Fibroblast of skin of scalp (primary cell): ENCODE measurements at regions not wholly inside any gene's neighbourhood (a gene's known extent, or its start where the extent isn't known, plus 50 kb on each side); places are given as distances from the start of the nearest gene placed in this dataset.
A peak's percentile ranks its signal among the peaks of the same experiment; 100 is the strongest.

Source experiments
- DNase-seq: peaks from one replicate; pipeline ENCODE4 v3.0.0-alpha.2; 2013

GRCh38 chr5:113909782-113910181, 396.3 kb downstream of the YTHDC2 start:
- DNase-seq = no peak

DNA sequence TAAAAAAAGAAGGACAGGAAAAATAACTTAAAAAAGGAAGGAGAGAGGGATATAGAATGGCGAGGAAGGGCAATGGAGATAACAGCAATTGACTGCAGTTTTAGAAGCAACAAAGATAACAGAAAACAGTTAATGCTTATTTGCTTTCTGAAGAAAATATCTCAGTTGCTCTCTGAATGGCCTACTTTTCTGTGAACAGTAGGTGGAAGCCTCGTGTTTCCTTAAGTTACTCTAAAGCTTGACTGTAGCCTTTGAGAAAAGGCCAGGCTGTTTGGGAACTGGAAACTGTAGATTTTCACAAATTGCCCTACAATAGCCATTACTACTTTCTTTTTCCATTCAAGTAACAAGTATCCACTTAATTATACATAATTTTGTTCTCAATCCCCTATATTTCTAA, 404.5 kb downstream of the YTHDC2 start:
- no peak for DNase-seq

GRCh38 chr5:113922343-113922742, 408.8 kb downstream of the YTHDC2 start:
- no peak for DNase-seq

- DNase-seq = no peak
Observed at GRCh38 chr5:113935453-113935852, 422.0 kb downstream of the YTHDC2 start.

- DNase-seq = no peak
Observed at GRCh38 chr5:113937301-113937700, 423.8 kb downstream of the YTHDC2 start.

- no peak for DNase-seq
Observed at GRCh38 chr5:113939988-113940387, 421.9 kb upstream of the KCNN2 start.

GRCh38 chr5:113950186-113950585, 411.7 kb upstream of the KCNN2 start:
- no peak for DNase-seq

DNA sequence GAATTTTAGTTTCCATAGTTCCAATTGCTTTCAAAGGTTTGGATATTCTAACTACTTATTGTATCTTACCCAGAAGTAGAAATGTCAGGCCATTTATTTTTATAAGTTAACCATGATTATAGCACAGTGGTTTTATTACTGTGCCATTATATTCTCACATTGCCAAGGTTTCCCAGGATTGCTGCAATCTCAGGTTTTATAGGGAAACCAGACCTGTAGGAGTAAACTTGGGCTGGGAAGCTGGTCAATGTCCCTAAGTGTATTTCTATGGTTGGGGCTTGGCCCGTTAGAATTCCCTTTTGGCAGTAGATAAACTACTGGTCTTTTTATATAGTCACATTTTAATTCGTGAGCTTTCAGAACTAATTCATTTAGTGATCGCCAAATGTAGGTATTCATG, 396.6 kb upstream of the KCNN2 start:
- DNase-seq = no peak

DNA sequence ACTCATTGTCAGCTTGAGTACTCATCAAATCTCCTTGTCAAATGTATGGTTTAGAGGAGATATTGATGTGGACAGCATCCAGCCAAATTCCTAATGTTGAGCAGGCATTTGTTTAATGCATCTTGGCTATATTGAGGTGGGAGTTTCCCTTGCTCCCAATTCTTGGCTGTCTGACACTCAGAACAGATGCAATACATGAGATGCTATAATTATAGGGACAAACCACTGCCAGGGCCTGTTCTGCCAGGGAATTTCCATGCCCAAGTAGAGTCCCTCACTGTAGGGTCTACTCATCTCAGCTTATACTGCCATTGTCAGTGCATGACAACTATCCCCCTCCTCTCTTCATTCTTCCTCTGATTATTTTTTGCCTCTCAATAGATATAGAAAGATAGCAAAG, 392.0 kb upstream of the KCNN2 start:
- DNase-seq = no peak

DNA sequence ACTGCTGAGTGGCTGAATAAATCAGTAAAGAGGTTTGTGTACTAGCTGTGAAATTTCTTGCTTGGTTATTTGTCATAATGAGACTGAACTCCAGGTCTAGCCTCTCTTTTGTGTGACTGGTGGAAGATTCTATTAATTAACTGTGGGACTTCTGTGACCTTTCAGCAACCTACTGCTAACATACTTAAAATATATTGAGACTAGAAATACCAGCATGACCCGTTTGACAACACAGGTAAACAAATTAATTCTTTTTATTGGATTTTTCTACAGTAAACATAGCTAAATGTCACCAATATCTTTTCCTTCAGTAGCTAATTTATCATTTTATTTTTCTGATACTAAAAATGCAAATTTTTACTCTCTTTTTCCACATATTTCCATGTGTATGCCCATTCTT, 390.4 kb upstream of the KCNN2 start:
- no peak for DNase-seq

GRCh38 chr5:113974976-113975375, 386.9 kb upstream of the KCNN2 start:
- no peak for DNase-seq

- DNase-seq = no peak
Observed at GRCh38 chr5:113984928-113985327, 376.9 kb upstream of the KCNN2 start.

DNA sequence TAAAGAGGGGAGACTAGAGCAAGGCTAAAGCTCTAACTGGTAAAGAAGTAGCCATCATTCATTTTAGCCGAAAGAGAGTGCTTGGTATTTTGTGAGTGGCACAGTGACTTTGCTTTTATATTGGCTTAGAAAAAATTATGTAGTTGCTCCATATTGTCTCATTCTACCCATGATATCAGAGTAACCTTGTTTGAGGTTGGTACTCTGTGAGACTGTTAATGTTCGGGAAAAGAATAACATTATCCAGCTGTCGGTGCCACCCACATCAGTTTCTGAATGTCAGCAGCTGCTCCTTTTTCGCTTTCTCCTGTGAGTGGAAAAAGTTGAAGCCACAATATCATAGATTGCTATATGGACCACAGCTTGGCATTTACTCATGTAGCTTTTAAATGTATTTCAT, 376.4 kb upstream of the KCNN2 start:
- DNase-seq = no peak

DNA sequence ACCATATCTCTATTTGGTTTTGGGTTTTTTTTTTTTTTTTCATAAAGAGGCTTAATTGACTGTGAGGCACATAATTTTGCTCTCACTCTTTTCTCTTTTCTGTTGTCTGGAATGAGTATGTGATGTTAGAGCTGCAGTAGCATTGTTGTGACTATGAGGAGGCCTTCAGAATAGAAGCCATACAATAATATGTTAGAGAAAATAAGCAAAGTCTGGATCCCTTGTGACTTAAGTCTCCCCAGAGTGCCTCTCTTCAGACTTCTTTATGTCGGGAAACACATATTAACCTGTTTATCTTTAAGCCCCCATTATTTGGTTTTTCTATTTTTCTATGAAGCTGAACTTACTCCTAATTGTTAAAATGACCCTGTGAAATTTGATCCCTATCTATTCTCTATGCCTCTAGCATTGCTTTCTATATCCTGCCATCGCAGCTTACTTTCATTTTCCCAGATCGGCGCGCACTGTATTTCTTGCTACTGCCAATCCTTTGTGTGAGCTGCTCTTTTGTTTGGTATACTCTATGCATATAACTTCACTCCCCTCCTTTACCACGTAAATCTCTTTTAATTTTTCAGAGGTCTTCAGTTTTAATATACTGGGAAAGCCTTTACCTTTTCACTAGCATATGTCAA, 372.5 kb upstream of the KCNN2 start:
- no peak for DNase-seq

DNA sequence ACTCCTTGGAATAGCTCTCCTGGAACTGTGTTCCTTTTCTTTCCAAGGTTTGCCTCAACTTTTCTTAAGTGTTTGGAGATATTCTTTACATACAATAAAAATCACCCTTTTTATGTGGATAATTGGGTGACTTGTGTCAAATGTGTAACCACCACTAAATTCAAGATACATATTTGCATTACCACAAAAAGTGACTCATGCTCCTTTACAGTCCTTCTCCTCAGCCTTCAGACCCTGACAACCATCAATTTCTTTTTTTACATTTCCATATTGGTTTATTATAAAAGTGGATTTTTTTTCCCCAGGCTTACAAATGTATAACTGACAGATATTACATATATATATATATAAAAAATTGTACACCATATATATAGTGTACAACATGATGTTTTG, 372.0 kb upstream of the KCNN2 start:
- DNase-seq = peak; percentile 30

DNA sequence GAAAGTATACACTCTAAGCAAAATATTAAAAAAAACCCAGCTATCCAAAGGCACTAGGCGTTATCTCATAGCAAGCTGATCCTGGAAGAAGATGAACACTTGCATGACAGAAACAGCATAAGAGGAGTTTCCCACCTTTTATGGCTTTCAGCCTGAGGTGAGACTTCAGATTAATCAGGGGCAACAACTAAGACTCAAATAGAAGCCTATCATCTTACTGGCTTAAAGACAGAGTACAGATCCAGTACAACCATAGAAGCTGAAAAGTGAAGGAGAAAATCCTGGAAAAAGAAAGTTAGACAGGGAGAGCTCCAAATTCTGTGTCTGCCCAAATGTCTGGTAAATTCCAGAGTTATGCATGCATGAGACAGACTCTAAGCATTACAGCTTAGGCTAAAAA, 360.8 kb upstream of the KCNN2 start:
- DNase-seq = no peak

- DNase-seq = no peak
Observed at GRCh38 chr5:114006582-114006981, 355.3 kb upstream of the KCNN2 start.

DNA sequence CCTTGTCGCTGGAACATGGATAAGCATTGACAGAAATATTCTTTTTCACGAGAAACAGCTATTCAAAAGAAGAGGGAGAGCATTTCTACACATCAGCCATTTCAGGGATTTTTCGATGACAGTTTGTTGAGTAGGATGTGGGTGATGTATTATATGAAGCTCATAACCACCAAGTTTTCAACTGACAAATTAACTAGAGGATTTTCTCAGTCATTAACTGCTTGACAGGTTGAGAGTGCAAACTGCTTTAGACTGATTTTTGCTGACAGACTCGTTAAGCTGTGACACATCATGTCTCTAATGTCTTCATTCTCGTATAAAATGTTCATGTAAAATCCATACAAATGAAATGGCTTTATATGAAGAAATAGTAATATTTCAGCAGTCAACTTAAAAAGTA, 354.2 kb upstream of the KCNN2 start:
- no peak for DNase-seq

- DNase-seq = peak; percentile 87
Observed at GRCh38 chr5:114010362-114010761, 351.5 kb upstream of the KCNN2 start.

GRCh38 chr5:114018186-114018585, 343.7 kb upstream of the KCNN2 start:
- peak; percentile 8 for DNase-seq

DNA sequence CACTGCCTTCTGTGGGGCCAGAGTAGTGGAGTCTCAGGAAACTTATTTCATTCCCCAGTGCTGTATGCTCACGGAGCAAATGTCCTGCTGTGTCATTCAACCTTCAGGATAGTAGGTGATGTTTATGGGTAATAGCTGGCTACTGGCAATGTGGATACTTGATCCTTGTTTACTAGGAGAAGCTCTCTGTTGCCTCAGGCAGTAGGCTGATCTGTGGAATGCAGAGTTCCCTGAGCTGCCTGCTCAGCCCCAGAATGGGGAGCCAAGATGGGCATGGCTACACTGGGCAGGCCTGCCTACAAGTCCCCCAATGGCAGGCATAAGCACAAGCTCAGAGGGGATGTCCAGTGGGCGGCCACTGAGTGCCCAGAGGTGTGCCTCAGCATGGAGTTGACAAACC, 323.1 kb upstream of the KCNN2 start:
- DNase-seq = no peak

DNA sequence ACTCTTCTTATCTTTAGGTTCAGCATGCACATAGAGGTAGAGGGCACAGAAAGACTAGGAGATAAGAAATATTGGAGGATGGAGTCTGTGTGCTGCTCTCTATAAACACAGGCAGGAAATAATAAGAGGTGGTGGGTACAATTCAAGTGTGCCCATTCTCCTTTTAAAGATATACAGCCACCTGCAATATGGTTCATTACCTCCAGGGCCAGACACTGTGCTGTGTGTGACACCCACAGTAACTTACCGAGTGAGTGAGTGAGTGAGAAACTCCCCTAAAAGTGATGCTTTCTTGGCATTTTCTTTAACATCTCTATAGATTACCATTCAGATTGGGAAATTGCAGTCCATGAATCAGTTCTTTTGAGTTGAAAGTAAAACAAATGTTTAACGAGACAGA, 311.8 kb upstream of the KCNN2 start:
- no peak for DNase-seq

- DNase-seq = no peak
Observed at GRCh38 chr5:114053372-114053771, 308.5 kb upstream of the KCNN2 start.

DNA sequence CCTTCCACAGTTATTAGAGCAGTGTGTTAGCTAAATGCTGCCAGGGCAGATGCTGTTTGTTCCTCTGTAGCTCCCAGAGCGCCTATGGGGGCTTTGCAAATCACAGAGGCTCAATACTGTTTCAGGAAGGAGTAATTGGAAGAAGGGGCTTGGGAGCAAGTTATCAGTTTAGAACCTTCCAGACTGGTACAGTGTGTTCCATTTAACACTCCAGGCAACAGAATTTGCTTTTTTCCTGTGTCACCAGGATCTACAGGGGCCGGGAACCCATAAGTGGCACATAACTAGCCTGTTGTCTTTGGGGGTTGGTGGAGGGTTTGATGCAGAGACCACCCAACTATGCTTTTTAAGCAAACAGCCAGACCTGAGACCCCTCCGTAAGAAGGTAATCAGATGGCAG, 307.3 kb upstream of the KCNN2 start:
- no peak for DNase-seq
